Spleen (tissue), 7 donors: ENCODE measurements at regions not wholly inside any gene's neighbourhood (a gene's known extent, or its start where the extent isn't known, plus 50 kb on each side); places are given as distances from the start of the nearest gene placed in this dataset.

Experiments
- CTCF ChIP-seq, 11 experiments: fragments of 200-600 bp in 7 of 11; fragments of 450-650 bp in 4 of 11; sonication (generic) in 4 of 11; IDR thresholded peaks in 8 of 11; conservative IDR thresholded peaks in 3 of 11; 1 replicate in 7 of 11; 2 replicates in 4 of 11; pipeline versions ENCODE4 v1.4.0 to v1.8.0; 2016 to 2021; ENCODE audit warnings: antibody characterized with exemption in 11 of 11, inconsistent platforms in 4 of 11, mild to moderate bottlenecking in 1 of 11
- POLR2A ChIP-seq, 3 donors: fragments of 450-650 bp; IDR thresholded peaks; one replicate each; pipeline ENCODE4 v1.5.1; 2017; ENCODE audit warnings: antibody characterized with exemption in 3 of 3, mild to moderate bottlenecking in 1 of 3
- POLR2AphosphoS5 ChIP-seq, 3 donors: sonication (generic); formaldehyde crosslinking; IDR thresholded peaks; one replicate each; pipeline ENCODE4 v1.5.1; 2017; ENCODE audit warnings: antibody characterized with exemption in 3 of 3
- donor health status: DM: no; HTN: no; CAD: no; lungs with moderate emphysema.
- donor health status: DM: no; HTN: no; CAD: no.
- donor health status: DM: no; HTN: no; CAD: no.

GRCh38 chr14:89592961-89593360 is 175.9 kb upstream of the FOXN3 start:
- TF ChIP-seq CTCF (IDR thresholded peaks at IDR 0.05 in 8 of 11, conservative IDR thresholded peaks at IDR 0.05 in 3 of 11) (no peak), POLR2A (IDR thresholded peaks at IDR 0.05) (no peak), POLR2AphosphoS5 (IDR thresholded peaks at IDR 0.05) (no peak)
